HEK293T (cell line): ENCODE measurements at regions not wholly inside any gene's neighbourhood (a gene's known extent, or its start where the extent isn't known, plus 50 kb on each side); places are given as distances from the start of the nearest gene placed in this dataset.

ENCODE experiments used
- ARNT ChIP-seq: fragments of 450-650 bp; IDR thresholded peaks from 2 replicates; pipeline ENCODE4 v1.6.1; 2017; ENCODE audit warnings: mild to moderate bottlenecking
- BHLHE40 ChIP-seq: fragments of 450-650 bp; IDR thresholded peaks from 2 replicates; pipeline ENCODE4 v1.6.1; 2016; ENCODE audit warnings: mild to moderate bottlenecking, moderate library complexity, borderline replicate concordance
- ELF4 ChIP-seq: fragments of 450-650 bp; IDR thresholded peaks from 2 replicates; pipeline ENCODE4 v1.6.1; 2017; ENCODE audit warnings: antibody characterized with exemption
- FOXA1 ChIP-seq: fragments of 450-650 bp; IDR thresholded peaks from 2 replicates; pipeline ENCODE4 v1.6.1; 2016; ENCODE audit warnings: mild to moderate bottlenecking
- FOXK2 ChIP-seq: fragments of 450-650 bp; IDR thresholded peaks from 2 replicates; pipeline ENCODE4 v1.6.1; 2016; ENCODE audit warnings: mild to moderate bottlenecking
- HDGF ChIP-seq: fragments of 450-650 bp; IDR thresholded peaks from 2 replicates; pipeline ENCODE4 v1.6.1; 2017; ENCODE audit warnings: antibody characterized with exemption, borderline replicate concordance
- L3MBTL2 ChIP-seq: fragments of 450-650 bp; conservative IDR thresholded peaks from 2 replicates; pipeline ENCODE4 v1.6.1; 2016; ENCODE audit warnings: mild to moderate bottlenecking
- LEF1 ChIP-seq: fragments of 450-650 bp; IDR thresholded peaks from 2 replicates; pipeline ENCODE4 v1.6.1; 2017; ENCODE audit warnings: mild to moderate bottlenecking, borderline replicate concordance
- NFRKB ChIP-seq: fragments of 450-650 bp; IDR thresholded peaks from 2 replicates; pipeline ENCODE4 v1.6.1; 2016; ENCODE audit warnings: mild to moderate bottlenecking, moderate library complexity
- SP1 ChIP-seq: fragments of 450-650 bp; IDR thresholded peaks from 2 replicates; pipeline ENCODE4 v1.6.1; 2017
- SUZ12 ChIP-seq: fragments of 450-650 bp; IDR thresholded peaks from 2 replicates; pipeline ENCODE4 v1.6.1; 2016; ENCODE audit warnings: mild to moderate bottlenecking
- TARDBP ChIP-seq: fragments of 450-650 bp; IDR thresholded peaks from 2 replicates; pipeline ENCODE4 v1.6.1; 2016

DNA sequence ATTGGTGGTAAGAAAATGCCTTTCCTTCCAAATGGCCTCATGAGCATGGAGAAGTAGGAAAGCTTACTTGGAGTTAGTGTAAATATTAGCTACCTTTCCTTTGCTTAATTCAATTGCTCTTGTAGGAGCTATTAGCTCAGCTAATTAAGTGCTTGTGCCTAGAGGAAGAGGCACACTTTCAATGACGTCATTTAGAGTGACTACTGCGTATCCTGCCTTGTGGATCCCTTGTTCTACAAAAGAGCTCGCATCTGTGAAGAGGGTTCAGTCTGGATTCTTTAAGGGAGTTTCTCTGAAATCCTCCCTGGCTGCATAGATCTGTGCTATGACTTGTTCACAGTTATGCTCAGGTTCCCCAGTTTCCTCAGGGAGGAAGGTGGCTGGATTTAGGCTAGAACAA is 122.5 kb upstream of the SPHKAP start:
- TF ChIP-seq SUZ12 (no peak), SP1 (no peak), ARNT (no peak), FOXK2 (no peak), LEF1 (no peak), HDGF (no peak), FOXA1 (no peak), L3MBTL2 (no peak), ELF4 (no peak), BHLHE40 (no peak), NFRKB (no peak), TARDBP (no peak)
